Fibroblast of villous mesenchyme (primary cell): ENCODE measurements at regions not wholly inside any gene's neighbourhood (a gene's known extent, or its start where the extent isn't known, plus 50 kb on each side); places are given as distances from the start of the nearest gene placed in this dataset.

Experiments used
- DNase-seq: peaks from one replicate; pipeline ENCODE4 v3.0.0-alpha.2; 2010; ENCODE audit warnings: low read depth
- H3K4me3 ChIP-seq: 2 replicates; pipeline ENCODE4 v1.5.1; 2011; ENCODE audit warnings: low read depth, mild to moderate bottlenecking, low read length
- CTCF ChIP-seq: IDR thresholded peaks from 2 replicates; pipeline ENCODE4 v1.5.1; 2012; ENCODE audit warnings: low read depth, mild to moderate bottlenecking, low read length; ENCODE audit not compliant: insufficient read depth

DNA sequence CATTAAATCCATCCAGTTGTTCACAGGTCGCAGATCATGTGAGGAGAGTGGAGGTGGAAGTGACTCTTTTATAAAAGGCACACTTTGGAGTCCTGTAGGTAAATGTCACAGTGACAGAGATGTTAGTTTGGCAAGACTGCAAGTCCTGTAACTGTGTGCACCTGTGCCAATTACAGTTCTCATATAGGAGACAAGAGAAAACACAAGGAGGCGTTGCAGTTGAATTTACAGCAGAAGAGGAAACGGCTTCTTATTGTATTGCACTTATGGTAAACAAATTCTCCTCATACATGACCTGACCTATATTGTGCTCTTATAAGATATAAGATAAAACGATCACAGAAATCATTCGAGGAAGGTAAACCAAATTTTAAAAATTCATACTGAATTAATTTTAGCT lies 732.8 kb upstream of the SLC10A2 start:
- H3K4me3 ChIP-seq, result no peak overlapping the region
- no peak for TF ChIP-seq CTCF
- no peak for DNase-seq

DNA sequence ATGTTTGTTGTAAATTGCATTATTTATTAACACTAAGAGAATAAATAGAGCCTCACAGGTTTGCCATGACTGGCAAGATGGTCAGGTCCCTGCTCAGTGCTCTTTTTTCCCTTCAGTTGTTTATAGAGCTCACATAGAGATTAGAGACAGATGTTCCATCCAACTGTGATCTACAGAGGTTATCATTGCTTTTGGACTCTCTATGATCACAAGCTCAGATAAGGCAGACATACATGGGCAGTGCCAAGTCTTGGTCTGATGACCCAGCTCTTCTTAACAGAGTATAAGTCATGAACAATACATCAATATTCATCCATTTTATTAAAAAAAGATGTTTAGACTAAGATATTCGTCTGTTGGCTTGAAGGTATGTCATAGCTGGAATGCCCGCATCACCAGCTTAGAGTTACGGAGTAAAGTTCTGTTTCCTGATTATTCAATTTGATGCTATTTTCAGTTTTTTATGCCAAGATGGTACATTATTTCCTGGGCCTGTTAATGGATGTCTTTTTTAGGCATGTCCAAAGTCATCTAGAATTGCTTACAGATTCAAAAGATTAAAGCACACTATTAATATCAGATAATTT lies 729.8 kb upstream of the SLC10A2 start:
- H3K4me3 ChIP-seq, result no peak overlapping the region
- TF ChIP-seq CTCF, result no peak
- DNase-seq, result no peak

GRCh38 chr13:103794526-103794925 lies 728.3 kb upstream of the SLC10A2 start:
- DNase-seq, result no peak
- TF ChIP-seq CTCF, result no peak
- H3K4me3 ChIP-seq, result no peak overlapping the region

- no peak overlapping the region for H3K4me3 ChIP-seq
- DNase-seq, result no peak
- TF ChIP-seq CTCF, result no peak
These were observed 721.9 kb upstream of the SLC10A2 start for GRCh38 chr13:103788061-103788652.

DNA sequence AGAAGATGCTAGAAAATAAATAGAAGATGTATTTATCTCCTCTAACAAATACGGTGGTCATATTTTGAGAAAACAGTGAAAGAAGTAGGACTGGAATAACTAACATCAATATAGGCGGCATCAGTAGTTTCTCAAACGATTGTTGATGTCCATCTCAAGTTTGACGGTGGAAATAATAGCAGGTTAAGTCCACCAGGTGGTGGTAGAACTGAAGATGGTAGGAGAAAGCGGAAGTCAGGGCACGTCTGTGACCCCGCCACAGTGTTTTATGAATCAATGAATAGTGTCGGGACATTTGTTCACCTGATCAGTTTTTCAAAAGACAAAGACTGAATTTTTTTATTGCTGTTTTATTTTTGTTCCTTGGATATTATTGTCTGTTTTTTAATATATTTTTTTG lies 706.4 kb upstream of the SLC10A2 start:
- no peak for TF ChIP-seq CTCF
- no peak for DNase-seq
- no peak overlapping the region for H3K4me3 ChIP-seq

DNA sequence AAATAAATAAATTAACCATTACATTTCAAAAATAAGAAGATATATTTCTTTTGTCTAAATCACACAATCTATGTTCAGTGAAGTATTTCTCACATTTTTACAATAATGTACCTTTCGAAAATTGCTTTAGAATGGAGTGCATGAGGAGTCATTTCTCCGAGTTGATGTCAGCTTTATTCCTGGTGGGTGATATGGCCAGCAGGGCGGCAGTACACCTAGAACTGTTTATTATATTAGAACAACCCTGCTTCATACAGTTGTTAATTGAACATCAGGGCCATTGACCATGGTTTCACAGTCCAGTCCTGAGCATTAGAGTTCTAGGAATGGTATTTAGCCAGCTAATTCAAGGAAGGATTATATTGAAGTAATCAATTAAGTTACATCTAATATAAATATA lies 696.3 kb upstream of the SLC10A2 start:
- TF ChIP-seq CTCF, result no peak
- no peak overlapping the region for H3K4me3 ChIP-seq
- DNase-seq, result no peak

GRCh38 chr13:103759361-103759760 lies 693.1 kb upstream of the SLC10A2 start:
- H3K4me3 ChIP-seq, result no peak overlapping the region
- no peak for TF ChIP-seq CTCF
- no peak for DNase-seq
